ENCODE measurements at regions not wholly inside any gene's neighbourhood (a gene's known extent, or its start where the extent isn't known, plus 50 kb on each side); places are given as distances from the start of the nearest gene placed in this dataset.

DNA sequence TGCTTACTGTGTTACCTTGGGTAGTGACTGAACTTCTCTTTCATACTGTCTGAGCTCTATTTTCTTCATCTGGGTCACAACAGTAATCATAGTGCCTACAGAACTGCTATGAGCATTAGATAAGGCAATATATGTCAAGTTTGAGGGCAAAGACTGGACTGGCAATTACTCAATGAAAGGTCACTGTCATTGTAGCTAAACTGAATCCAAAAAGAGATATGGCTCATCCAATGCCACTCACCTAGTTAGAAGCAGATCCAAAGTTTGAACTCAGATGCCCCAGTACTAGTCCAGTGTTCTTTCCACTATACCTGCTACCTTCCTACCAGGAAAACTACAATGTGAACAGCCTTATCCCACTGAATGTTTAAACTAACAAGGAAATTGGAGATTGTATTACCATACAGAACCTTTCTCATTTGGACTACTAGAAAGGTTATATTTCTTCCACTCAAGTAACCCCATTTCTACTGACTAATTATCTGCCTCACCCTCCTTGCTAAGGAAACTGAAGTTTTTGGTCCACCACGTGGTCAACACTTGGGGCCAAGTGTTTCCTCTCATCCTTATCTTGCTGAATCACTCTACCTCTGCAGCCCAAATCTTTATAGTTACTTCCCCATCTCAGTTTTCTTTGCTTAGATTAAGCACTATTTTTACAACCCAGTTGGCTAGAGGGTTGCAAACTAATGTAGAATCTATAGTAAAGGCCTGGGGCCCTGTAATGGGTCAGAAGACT lies 202.3 kb upstream of the LPP start:
- Histone ChIP-seq H3K36me3 (ENCODE audit: control insufficient read depth, insufficient read depth, low read length) (no peaks in the 10 kb centered on the region), H3K4me3 (ENCODE audit: extremely low read depth, insufficient read depth, low read length, poor library complexity, severe bottlenecking) (no peak overlapping the region), H3K4me1 (ENCODE audit: control insufficient read depth, insufficient read depth, low read length, poor library complexity, severe bottlenecking) (peaks cover 4% of the 10 kb centered on the region), H3K27ac (ENCODE audit: low read depth, low read length, severe bottlenecking) (no peak overlapping the region), H3K9me3 (ENCODE audit: control insufficient read depth, low read length) (no peaks in the 10 kb centered on the region)
- 71 to 77% methylated on average over 1 of the region's 1 CpG for WGBS, 2 experiments (ENCODE audit: insufficient coverage in 2 of 2)

DNA sequence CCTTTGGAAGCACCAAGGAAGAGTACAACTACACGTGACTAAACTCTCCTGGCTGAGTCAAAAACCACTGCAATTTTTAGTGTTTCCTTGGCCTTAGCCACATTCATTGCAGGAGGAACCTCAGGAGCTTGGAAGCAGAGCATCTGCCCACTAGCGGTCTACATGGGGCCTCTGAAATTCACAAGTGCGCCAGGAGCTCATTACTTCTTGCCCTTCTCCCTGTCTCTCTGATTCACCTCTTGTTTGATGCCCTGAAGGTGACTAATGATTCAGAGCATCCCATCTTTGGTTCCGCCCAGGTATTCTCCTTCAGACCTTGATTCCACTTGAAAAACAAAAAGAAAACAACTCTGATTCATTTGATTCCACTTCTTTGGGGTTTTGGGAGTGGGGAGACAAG lies 201.1 kb upstream of the LPP start:
- Histone ChIP-seq H3K4me1 (ENCODE audit: control insufficient read depth, insufficient read depth, low read length, poor library complexity, severe bottlenecking) (peaks cover 4% of the 10 kb centered on the region), H3K27ac (ENCODE audit: low read depth, low read length, severe bottlenecking) (no peak overlapping the region), H3K4me3 (ENCODE audit: extremely low read depth, insufficient read depth, low read length, poor library complexity, severe bottlenecking) (no peak overlapping the region), H3K36me3 (ENCODE audit: control insufficient read depth, insufficient read depth, low read length) (no peaks in the 10 kb centered on the region), H3K9me3 (ENCODE audit: control insufficient read depth, low read length) (no peaks in the 10 kb centered on the region)
- 93 to 94% methylated on average over 3 of the region's 4 CpGs for WGBS, 2 experiments (ENCODE audit: insufficient coverage in 2 of 2)

DNA sequence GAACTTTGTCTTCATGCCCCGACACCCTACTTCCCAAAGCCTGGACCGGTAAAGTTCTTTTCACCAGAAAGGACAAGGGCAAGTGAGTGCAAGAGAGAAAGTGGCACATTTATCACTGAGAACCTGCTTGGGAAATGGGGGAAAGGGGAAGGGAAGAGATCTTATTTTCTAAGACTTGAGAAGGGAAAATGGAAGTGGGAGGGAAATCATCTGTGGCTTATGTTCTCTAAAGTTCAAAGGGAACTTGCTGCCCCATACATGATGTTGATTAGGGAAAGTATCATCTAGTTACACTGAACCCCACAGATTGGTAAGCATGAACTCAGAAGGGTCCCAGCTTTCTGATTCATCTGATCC lies 199.5 kb upstream of the LPP start:
- WGBS, 2 experiments (ENCODE audit: insufficient coverage in 2 of 2) = 90 to 100% methylated on average over 2 of the region's 2 CpGs

DNA sequence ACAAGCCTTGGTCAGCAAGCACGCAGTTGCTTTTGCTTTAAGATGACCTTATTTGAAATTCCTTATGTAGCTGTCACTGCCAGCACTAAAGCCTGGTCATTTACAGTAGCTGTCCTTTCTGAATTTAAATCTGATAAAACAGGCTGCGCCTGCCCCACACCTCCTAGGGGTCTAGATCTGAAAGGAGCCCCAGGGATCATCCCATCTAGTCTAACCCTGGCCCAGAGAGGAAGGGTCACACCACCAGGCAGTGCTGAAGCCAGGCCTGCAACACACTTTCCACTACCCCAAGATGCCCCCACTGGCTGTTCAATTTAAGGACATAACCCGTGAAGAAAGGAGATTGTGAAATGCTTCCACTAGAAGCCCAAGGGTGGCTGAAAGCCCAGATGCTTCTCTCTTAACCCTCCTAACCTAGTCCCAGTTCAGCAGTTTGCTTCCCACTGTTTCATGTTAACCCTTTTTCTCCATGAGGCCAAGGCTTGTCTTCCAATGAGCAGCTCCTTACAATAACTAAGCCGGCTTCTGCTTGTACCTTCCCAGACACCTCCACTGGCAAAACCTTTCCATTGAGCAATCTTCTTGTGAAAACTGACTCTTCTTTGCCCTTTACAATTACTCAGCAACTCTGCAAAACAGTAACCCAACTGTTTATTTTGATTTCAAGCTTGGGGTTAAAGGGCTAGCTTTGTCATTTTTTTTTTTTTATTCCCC lies 198.9 kb upstream of the LPP start:
- H3K9me3 ChIP-seq (ENCODE audit: control insufficient read depth, low read length) = no peaks in the 10 kb centered on the region
- H3K27ac ChIP-seq (ENCODE audit: low read depth, low read length, severe bottlenecking) = no peak overlapping the region
- WGBS, 2 experiments (ENCODE audit: insufficient coverage in 2 of 2) = 95 to 98% methylated on average over 4 of the region's 4 CpGs
- peaks cover 4% of the 10 kb centered on the region for H3K4me1 ChIP-seq (ENCODE audit: control insufficient read depth, insufficient read depth, low read length, poor library complexity, severe bottlenecking)
- no peak overlapping the region for H3K4me3 ChIP-seq (ENCODE audit: extremely low read depth, insufficient read depth, low read length, poor library complexity, severe bottlenecking)
- H3K36me3 ChIP-seq (ENCODE audit: control insufficient read depth, insufficient read depth, low read length) = no peaks in the 10 kb centered on the region

More for the DNA sequence above, 199.5 kb upstream of the LPP start:
- no peak overlapping the region for H3K27ac ChIP-seq (ENCODE audit: low read depth, low read length, severe bottlenecking)
- H3K4me3 ChIP-seq (ENCODE audit: extremely low read depth, insufficient read depth, low read length, poor library complexity, severe bottlenecking) = no peak overlapping the region
- H3K36me3 ChIP-seq (ENCODE audit: control insufficient read depth, insufficient read depth, low read length) = no peaks in the 10 kb centered on the region
- H3K4me1 ChIP-seq (ENCODE audit: control insufficient read depth, insufficient read depth, low read length, poor library complexity, severe bottlenecking) = peaks cover 4% of the 10 kb centered on the region
- H3K9me3 ChIP-seq (ENCODE audit: control insufficient read depth, low read length) = no peaks in the 10 kb centered on the region

DNA sequence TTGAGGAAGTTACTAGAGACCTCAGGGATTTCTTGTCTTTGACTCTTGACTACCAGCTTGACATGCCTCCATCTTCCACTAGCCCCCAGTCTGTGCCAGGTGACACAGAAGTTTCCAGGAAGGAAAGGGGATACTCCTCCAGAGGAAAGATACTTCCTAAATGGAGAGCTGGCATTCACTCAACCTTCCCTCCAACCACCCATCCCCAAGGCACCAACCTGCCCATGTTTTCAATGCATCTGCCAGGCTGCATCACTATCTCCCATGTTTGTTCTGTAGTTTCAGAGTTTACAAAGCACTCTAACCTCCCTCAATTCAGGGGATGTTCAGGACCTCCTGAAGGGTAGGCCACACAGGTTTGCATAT lies 198.4 kb upstream of the LPP start:
- H3K9me3 ChIP-seq (ENCODE audit: control insufficient read depth, low read length) = no peaks in the 10 kb centered on the region
- H3K36me3 ChIP-seq (ENCODE audit: control insufficient read depth, insufficient read depth, low read length) = no peaks in the 10 kb centered on the region
- H3K4me1 ChIP-seq (ENCODE audit: control insufficient read depth, insufficient read depth, low read length, poor library complexity, severe bottlenecking) = peaks cover 4% of the 10 kb centered on the region
- no peak overlapping the region for H3K27ac ChIP-seq (ENCODE audit: low read depth, low read length, severe bottlenecking)
- no peak overlapping the region for H3K4me3 ChIP-seq (ENCODE audit: extremely low read depth, insufficient read depth, low read length, poor library complexity, severe bottlenecking)

DNA sequence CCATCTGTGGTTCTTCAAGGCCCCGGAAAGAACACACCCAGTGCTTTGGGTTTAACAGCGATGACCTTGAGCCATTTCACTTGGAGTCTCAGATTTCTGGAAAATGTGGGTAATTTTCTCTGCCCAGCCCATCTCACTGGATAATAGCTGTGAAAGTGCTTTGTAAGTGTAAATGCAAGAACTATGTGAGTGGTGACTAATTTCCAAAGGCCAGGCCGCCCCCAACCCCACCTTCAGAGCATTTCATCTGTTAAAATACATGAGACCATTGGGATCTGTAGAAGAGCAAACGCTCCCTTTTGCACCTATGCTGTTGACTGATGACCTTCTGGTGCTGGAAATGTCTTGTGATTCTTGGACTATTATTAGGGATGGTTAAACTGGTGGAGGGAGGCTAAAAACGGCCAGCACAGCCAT lies 196.8 kb upstream of the LPP start:
- peaks cover 4% of the 10 kb centered on the region for H3K4me1 ChIP-seq (ENCODE audit: control insufficient read depth, insufficient read depth, low read length, poor library complexity, severe bottlenecking)
- H3K27ac ChIP-seq (ENCODE audit: low read depth, low read length, severe bottlenecking) = no peak overlapping the region
- no peaks in the 10 kb centered on the region for H3K9me3 ChIP-seq (ENCODE audit: control insufficient read depth, low read length)
- WGBS, 2 experiments (ENCODE audit: insufficient coverage in 2 of 2) = 85 to 92% methylated on average over 2 of the region's 5 CpGs
- no peaks in the 10 kb centered on the region for H3K36me3 ChIP-seq (ENCODE audit: control insufficient read depth, insufficient read depth, low read length)
- no peak overlapping the region for H3K4me3 ChIP-seq (ENCODE audit: extremely low read depth, insufficient read depth, low read length, poor library complexity, severe bottlenecking)

DNA sequence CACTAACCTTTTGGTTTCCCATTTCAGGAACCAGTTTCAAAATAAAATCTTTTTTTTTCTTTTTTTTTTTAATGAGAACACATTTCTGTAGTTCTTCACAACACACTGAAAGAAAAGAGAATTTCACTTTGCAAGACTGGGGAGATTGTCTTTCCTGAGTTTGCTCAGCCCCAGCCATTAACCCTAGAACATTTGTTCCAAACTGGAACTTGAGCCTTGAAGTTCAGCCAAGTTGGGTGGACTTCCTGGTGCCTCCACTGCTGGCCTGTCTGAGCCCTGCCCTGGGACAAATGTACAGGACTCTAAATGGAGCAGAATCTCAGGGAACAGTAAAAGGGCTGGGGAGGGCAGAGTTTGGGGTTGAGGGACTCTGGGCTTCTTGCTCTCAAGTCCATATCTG lies 196.4 kb upstream of the LPP start:
- H3K4me1 ChIP-seq (ENCODE audit: control insufficient read depth, insufficient read depth, low read length, poor library complexity, severe bottlenecking) = peaks cover 4% of the 10 kb centered on the region
- no peak overlapping the region for H3K27ac ChIP-seq (ENCODE audit: low read depth, low read length, severe bottlenecking)
- H3K36me3 ChIP-seq (ENCODE audit: control insufficient read depth, insufficient read depth, low read length) = no peaks in the 10 kb centered on the region
- H3K9me3 ChIP-seq (ENCODE audit: control insufficient read depth, low read length) = no peaks in the 10 kb centered on the region
- H3K4me3 ChIP-seq (ENCODE audit: extremely low read depth, insufficient read depth, low read length, poor library complexity, severe bottlenecking) = no peak overlapping the region

DNA sequence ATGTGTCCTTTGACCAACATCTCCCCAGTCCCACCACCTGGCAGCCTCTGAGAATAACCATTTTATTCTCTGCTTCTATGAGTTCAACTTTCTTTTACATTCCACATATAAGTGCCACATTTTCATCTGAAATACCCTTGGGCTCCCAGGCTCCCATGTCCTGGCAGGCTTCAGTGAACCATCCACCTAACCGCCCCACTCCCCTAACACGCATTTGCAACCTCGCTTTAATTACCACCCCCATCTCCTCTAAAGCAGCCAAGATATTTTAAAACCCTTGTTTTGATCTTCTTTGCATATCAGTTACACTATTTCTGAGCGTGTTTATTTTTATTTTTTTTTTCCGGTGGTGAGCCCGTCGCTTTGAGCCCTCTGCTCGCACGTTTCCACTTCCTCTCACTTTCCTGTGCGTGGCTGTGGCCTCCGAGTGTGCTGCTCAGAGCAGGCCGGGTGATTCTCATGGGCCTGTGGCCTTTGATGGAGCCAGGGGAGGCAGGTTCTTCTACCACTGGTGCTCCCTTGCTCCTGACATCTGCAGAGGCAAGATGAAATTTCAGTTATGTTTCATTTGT lies 195.4 kb upstream of the LPP start:
- Histone ChIP-seq H3K36me3 (ENCODE audit: control insufficient read depth, insufficient read depth, low read length) (no peaks in the 10 kb centered on the region), H3K4me1 (ENCODE audit: control insufficient read depth, insufficient read depth, low read length, poor library complexity, severe bottlenecking) (peaks cover 4% of the 10 kb centered on the region), H3K27ac (ENCODE audit: low read depth, low read length, severe bottlenecking) (no peak overlapping the region), H3K4me3 (ENCODE audit: extremely low read depth, insufficient read depth, low read length, poor library complexity, severe bottlenecking) (no peak overlapping the region), H3K9me3 (ENCODE audit: control insufficient read depth, low read length) (no peaks in the 10 kb centered on the region)
- 90 to 96% methylated on average over 8 to 11 of the region's 12 CpGs for WGBS, 2 experiments (ENCODE audit: insufficient coverage in 2 of 2)

DNA sequence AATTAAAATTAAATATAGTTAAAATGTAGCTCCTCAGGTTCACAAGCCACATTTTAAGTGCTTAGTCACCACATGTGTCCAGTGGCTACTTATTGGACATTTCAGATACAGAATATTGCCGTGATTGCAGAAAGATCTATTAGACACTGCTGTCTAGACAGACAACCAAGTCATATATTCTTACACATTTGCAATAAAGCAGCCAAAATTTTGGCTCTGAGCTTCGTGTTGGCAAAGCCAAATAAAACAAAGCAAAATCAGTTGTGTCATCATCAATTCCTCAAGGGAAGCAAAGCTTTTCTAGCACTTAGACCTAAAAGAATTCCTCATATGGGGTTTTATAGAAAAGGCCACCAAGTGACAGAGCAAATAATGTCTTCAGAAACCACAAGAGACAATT lies 193.1 kb upstream of the LPP start:
- Histone ChIP-seq H3K27ac (ENCODE audit: low read depth, low read length, severe bottlenecking) (no peak overlapping the region), H3K4me1 (ENCODE audit: control insufficient read depth, insufficient read depth, low read length, poor library complexity, severe bottlenecking) (no peaks in the 10 kb centered on the region), H3K9me3 (ENCODE audit: control insufficient read depth, low read length) (no peaks in the 10 kb centered on the region), H3K4me3 (ENCODE audit: extremely low read depth, insufficient read depth, low read length, poor library complexity, severe bottlenecking) (no peak overlapping the region), H3K36me3 (ENCODE audit: control insufficient read depth, insufficient read depth, low read length) (no peaks in the 10 kb centered on the region)
- WGBS, 2 experiments (ENCODE audit: insufficient coverage in 2 of 2) = 89% methylated on average over 1 of the region's 2 CpGs; no CpG with 5 or more reads in 1 of the 2 experiments

DNA sequence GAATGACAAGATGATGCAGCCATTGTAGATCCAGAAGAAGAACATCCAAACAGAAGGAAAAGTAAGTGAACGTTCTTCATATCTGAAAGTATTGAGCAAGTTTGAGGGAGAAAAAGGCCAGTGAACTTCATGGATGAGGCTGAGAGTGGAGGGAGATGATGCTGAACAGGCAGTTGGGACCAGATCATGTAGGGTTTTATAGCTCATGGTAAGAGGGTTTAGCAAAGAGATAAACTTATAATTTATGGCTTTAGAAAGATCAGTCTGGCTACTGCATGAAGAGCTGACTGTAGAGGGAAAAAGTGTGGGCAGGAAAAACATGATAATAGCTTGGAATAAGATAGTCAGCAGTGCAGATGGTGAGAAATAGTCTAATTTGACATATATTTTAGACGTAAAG lies 192.6 kb upstream of the LPP start:
- no peaks in the 10 kb centered on the region for H3K36me3 ChIP-seq (ENCODE audit: control insufficient read depth, insufficient read depth, low read length)
- H3K4me1 ChIP-seq (ENCODE audit: control insufficient read depth, insufficient read depth, low read length, poor library complexity, severe bottlenecking) = no peaks in the 10 kb centered on the region
- no peak overlapping the region for H3K4me3 ChIP-seq (ENCODE audit: extremely low read depth, insufficient read depth, low read length, poor library complexity, severe bottlenecking)
- 93 to 97% methylated on average over 2 of the region's 2 CpGs for WGBS, 2 experiments (ENCODE audit: insufficient coverage in 2 of 2)
- H3K9me3 ChIP-seq (ENCODE audit: control insufficient read depth, low read length) = no peaks in the 10 kb centered on the region
- H3K27ac ChIP-seq (ENCODE audit: low read depth, low read length, severe bottlenecking) = no peak overlapping the region

DNA sequence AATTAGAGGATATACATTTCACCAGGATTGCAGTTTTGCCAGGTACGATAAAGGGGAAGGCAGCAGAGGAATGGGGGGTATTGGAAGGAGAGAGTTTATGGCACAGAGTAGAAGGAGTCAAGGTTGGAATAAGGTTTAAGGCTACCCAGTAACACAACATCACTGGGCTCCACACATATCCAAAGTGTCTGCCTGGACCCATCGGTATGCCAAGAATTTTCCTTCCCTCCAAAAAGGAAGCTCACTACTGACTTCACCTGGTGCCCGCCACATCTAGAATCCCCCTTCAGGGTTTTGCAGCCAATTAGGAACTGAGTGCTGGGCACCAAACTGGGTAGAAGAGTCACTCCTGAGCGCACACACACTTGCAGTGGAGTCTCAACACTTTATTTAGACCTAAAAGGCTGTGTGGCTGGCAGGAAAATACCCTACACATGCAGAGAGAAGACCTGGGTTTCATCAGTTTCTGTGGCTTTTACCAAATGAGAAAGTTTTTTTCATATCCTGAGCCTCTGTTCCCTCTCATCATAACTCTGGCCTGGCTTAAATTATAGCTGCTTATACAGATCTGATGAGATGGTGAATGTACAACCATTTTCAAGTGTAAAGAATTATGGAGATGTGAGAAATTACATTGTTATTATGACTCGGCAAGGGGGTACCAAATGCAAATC lies 190.8 kb upstream of the LPP start:
- Histone ChIP-seq H3K9me3 (ENCODE audit: control insufficient read depth, low read length) (no peaks in the 10 kb centered on the region), H3K4me1 (ENCODE audit: control insufficient read depth, insufficient read depth, low read length, poor library complexity, severe bottlenecking) (no peaks in the 10 kb centered on the region), H3K36me3 (ENCODE audit: control insufficient read depth, insufficient read depth, low read length) (no peaks in the 10 kb centered on the region), H3K4me3 (ENCODE audit: extremely low read depth, insufficient read depth, low read length, poor library complexity, severe bottlenecking) (no peak overlapping the region), H3K27ac (ENCODE audit: low read depth, low read length, severe bottlenecking) (no peak overlapping the region)
- 94 to 98% methylated on average over 4 of the region's 5 CpGs for WGBS, 2 experiments (ENCODE audit: insufficient coverage in 2 of 2)
